ENCODE measurements at regions not wholly inside any gene's neighbourhood (a gene's known extent, or its start where the extent isn't known, plus 50 kb on each side); places are given as distances from the start of the nearest gene placed in this dataset.

GRCh38 chr16:65414284-65414984 lies 292.6 kb upstream of the CDH11 start:
- no peak for TF ChIP-seq CTCF (conservative IDR thresholded peaks at IDR 0.05 in 1 of 2, IDR thresholded peaks at IDR 0.05 in 1 of 2; ENCODE audit: low read depth in 1 of 2, low read length in 2 of 2)
- no peak for TF ChIP-seq EZH2 (IDR thresholded peaks at IDR 0.05; ENCODE audit: low read length, missing control alignments)
